T-helper 17 cell (primary cell): ENCODE measurements at regions not wholly inside any gene's neighbourhood (a gene's known extent, or its start where the extent isn't known, plus 50 kb on each side); places are given as distances from the start of the nearest gene placed in this dataset.
"Not testable (repeated sequence)": the region's sequence is repeated elsewhere in the genome, so short reads cannot be mapped to it uniquely, and the experiment has no call there.

Source experiments
- ATAC-seq: fragments of 150-1000 bp; cut with Tn5 transposase; 2 replicates; pipeline ENCODE4 v1.10.0; 2021; ENCODE audit warnings: mild to moderate bottlenecking, moderate library complexity
- DNase-seq, 3 donors: peaks; one replicate each; pipeline versions ENCODE4 v3.0.0 to v3.0.0-alpha.2; 2020 to 2021
- H3K9me3 ChIP-seq: one replicate; pipeline ENCODE4 v1.7.0; 2013; ENCODE audit warnings: low read length, mild to moderate bottlenecking; ENCODE audit not compliant: control insufficient read depth, poor library complexity, severe bottlenecking
- H3K27ac Mint-ChIP-seq: one replicate; pipeline ENCODE4 v1.8.0; 2022; ENCODE audit warnings: mild to moderate bottlenecking, moderate library complexity, mixed read lengths
- H3K27me3 Mint-ChIP-seq: one replicate; pipeline ENCODE4 v1.8.0; 2022; ENCODE audit warnings: mixed read lengths
- H3K36me3 Mint-ChIP-seq: one replicate; pipeline ENCODE4 v1.8.0; 2022; ENCODE audit warnings: low read depth, mixed read lengths
- H3K4me1 Mint-ChIP-seq: one replicate; pipeline ENCODE4 v1.8.0; 2022; ENCODE audit warnings: mild to moderate bottlenecking, mixed read lengths
- H3K4me3 Mint-ChIP-seq: one replicate; pipeline ENCODE4 v1.8.0; 2022; ENCODE audit warnings: mild to moderate bottlenecking, moderate library complexity, mixed read lengths

GRCh38 chr1:184189361-184189760 lies 137.8 kb downstream of the TSEN15 start:
- ATAC-seq (no peak), DNase-seq (no peak)
- no peak overlapping the region for H3K27ac Mint-ChIP-seq
- H3K9me3 ChIP-seq = no peaks in the 10 kb centered on the region
- no peaks in the 10 kb centered on the region for H3K4me1 Mint-ChIP-seq
- peaks cover 2% of the 10 kb centered on the region for H3K36me3 Mint-ChIP-seq
- H3K27me3 Mint-ChIP-seq = peaks cover 29% of the 10 kb centered on the region
- H3K4me3 Mint-ChIP-seq = no peak overlapping the region

GRCh38 chr1:184190616-184191015 lies 139.1 kb downstream of the TSEN15 start:
- ATAC-seq (no peak), DNase-seq (no peak)
- peaks cover 29% of the 10 kb centered on the region for H3K27me3 Mint-ChIP-seq
- H3K36me3 Mint-ChIP-seq = peaks cover 2% of the 10 kb centered on the region
- H3K4me3 Mint-ChIP-seq = no peak overlapping the region
- H3K27ac Mint-ChIP-seq = no peak overlapping the region
- H3K9me3 ChIP-seq = no peaks in the 10 kb centered on the region
- no peaks in the 10 kb centered on the region for H3K4me1 Mint-ChIP-seq

- DNase-seq (no peak), ATAC-seq (no peak)
- no peak overlapping the region for H3K27ac Mint-ChIP-seq
- H3K4me1 Mint-ChIP-seq = no peaks in the 10 kb centered on the region
- H3K27me3 Mint-ChIP-seq = peaks cover 30% of the 10 kb centered on the region
- H3K36me3 Mint-ChIP-seq = peaks cover 2% of the 10 kb centered on the region
- no peak overlapping the region for H3K4me3 Mint-ChIP-seq
- no peaks in the 10 kb centered on the region for H3K9me3 ChIP-seq
These were observed 139.7 kb downstream of the TSEN15 start for GRCh38 chr1:184191181-184191621.

- no peak for ATAC-seq
- Mint-ChIP-seq H3K4me1 (no peaks in the 10 kb centered on the region), H3K4me3 (no peak overlapping the region), H3K36me3 (peaks cover 2% of the 10 kb centered on the region), H3K27me3 (peaks cover 34% of the 10 kb centered on the region), H3K27ac (no peak overlapping the region)
- no peaks in the 10 kb centered on the region for H3K9me3 ChIP-seq
- no peak for DNase-seq
These were observed 141.3 kb downstream of the TSEN15 start for GRCh38 chr1:184192796-184193195.

GRCh38 chr1:184193451-184193850 lies 141.9 kb downstream of the TSEN15 start:
- Mint-ChIP-seq H3K4me3 (no peak overlapping the region), H3K4me1 (no peaks in the 10 kb centered on the region)

GRCh38 chr1:184194236-184194635 lies 142.7 kb downstream of the TSEN15 start:
- Mint-ChIP-seq H3K4me3 (no peak overlapping the region), H3K36me3 (peaks cover 2% of the 10 kb centered on the region), H3K27ac (no peak overlapping the region), H3K27me3 (peaks cover 34% of the 10 kb centered on the region), H3K4me1 (no peaks in the 10 kb centered on the region)
- DNase-seq = no peak
- no peaks in the 10 kb centered on the region for H3K9me3 ChIP-seq
- no peak for ATAC-seq

More at GRCh38 chr1:184193451-184193850, 141.9 kb downstream of the TSEN15 start:
- Mint-ChIP-seq H3K27ac (no peak overlapping the region), H3K36me3 (peaks cover 2% of the 10 kb centered on the region), H3K27me3 (peaks cover 34% of the 10 kb centered on the region)
- H3K9me3 ChIP-seq = no peaks in the 10 kb centered on the region
- DNase-seq (no peak), ATAC-seq (no peak)

GRCh38 chr1:184195722-184196121 lies 144.2 kb downstream of the TSEN15 start:
- ATAC-seq, DNase-seq, H3K27ac Mint-ChIP-seq, H3K9me3 ChIP-seq, H3K4me3 Mint-ChIP-seq, H3K4me1 Mint-ChIP-seq, H3K36me3 Mint-ChIP-seq: not testable (repeated sequence)
- peaks cover 26% of the 10 kb centered on the region for H3K27me3 Mint-ChIP-seq

GRCh38 chr1:184197831-184198230 lies 146.3 kb downstream of the TSEN15 start:
- H3K9me3 ChIP-seq = no peaks in the 10 kb centered on the region
- Mint-ChIP-seq H3K4me1 (no peaks in the 10 kb centered on the region), H3K27ac (no peak overlapping the region), H3K4me3 (no peak overlapping the region), H3K36me3 (no peaks in the 10 kb centered on the region), H3K27me3 (peaks cover 12% of the 10 kb centered on the region)
- DNase-seq (no peak), ATAC-seq (no peak)

GRCh38 chr1:184199036-184199435 lies 147.5 kb downstream of the TSEN15 start:
- Mint-ChIP-seq H3K4me1 (no peaks in the 10 kb centered on the region), H3K4me3 (no peak overlapping the region), H3K27ac (no peak overlapping the region), H3K27me3 (peaks cover 10% of the 10 kb centered on the region), H3K36me3 (no peaks in the 10 kb centered on the region)
- DNase-seq (no peak), ATAC-seq (no peak)
- no peaks in the 10 kb centered on the region for H3K9me3 ChIP-seq

GRCh38 chr1:184199438-184200085 lies 148.0 kb downstream of the TSEN15 start:
- DNase-seq = no peak
- no peaks in the 10 kb centered on the region for H3K9me3 ChIP-seq
- Mint-ChIP-seq H3K4me1 (no peaks in the 10 kb centered on the region), H3K36me3 (no peaks in the 10 kb centered on the region), H3K4me3 (no peak overlapping the region), H3K27me3 (peaks cover 10% of the 10 kb centered on the region), H3K27ac (no peak overlapping the region)
- ATAC-seq = no peak

- Mint-ChIP-seq H3K27me3 (peaks cover 7% of the 10 kb centered on the region), H3K36me3 (no peaks in the 10 kb centered on the region), H3K4me3 (no peak overlapping the region), H3K4me1 (no peaks in the 10 kb centered on the region), H3K27ac (no peak overlapping the region)
- ATAC-seq (no peak), DNase-seq (no peak)
- H3K9me3 ChIP-seq = no peaks in the 10 kb centered on the region
These were observed 157.1 kb downstream of the TSEN15 start for GRCh38 chr1:184208622-184209021.

- no peak overlapping the region for H3K4me3 Mint-ChIP-seq
- no peaks in the 10 kb centered on the region for H3K36me3 Mint-ChIP-seq
- H3K9me3 ChIP-seq = no peaks in the 10 kb centered on the region
- H3K4me1 Mint-ChIP-seq = no peaks in the 10 kb centered on the region
- no peak for ATAC-seq
- peaks cover 17% of the 10 kb centered on the region for H3K27me3 Mint-ChIP-seq
- H3K27ac Mint-ChIP-seq = no peak overlapping the region
- DNase-seq = no peak
These were observed 158.5 kb downstream of the TSEN15 start for GRCh38 chr1:184210031-184210430.

GRCh38 chr1:184210862-184211261 lies 159.3 kb downstream of the TSEN15 start:
- Mint-ChIP-seq H3K4me1 (peaks cover 4% of the 10 kb centered on the region), H3K27me3 (peaks cover 25% of the 10 kb centered on the region), H3K36me3 (peaks cover 3% of the 10 kb centered on the region), H3K4me3 (no peak overlapping the region), H3K27ac (no peak overlapping the region)
- ATAC-seq (no peak), DNase-seq (no peak)
- no peaks in the 10 kb centered on the region for H3K9me3 ChIP-seq

- H3K9me3 ChIP-seq = no peaks in the 10 kb centered on the region
- Mint-ChIP-seq H3K27ac (no peak overlapping the region), H3K27me3 (peaks cover 30% of the 10 kb centered on the region), H3K4me3 (no peak overlapping the region), H3K36me3 (peaks cover 6% of the 10 kb centered on the region), H3K4me1 (peaks cover 4% of the 10 kb centered on the region)
- no peak for DNase-seq
- ATAC-seq = no peak
These were observed 161.3 kb downstream of the TSEN15 start for GRCh38 chr1:184212649-184213314.
